DND-41 (cell line): ENCODE measurements at regions not wholly inside any gene's neighbourhood (a gene's known extent, or its start where the extent isn't known, plus 50 kb on each side); places are given as distances from the start of the nearest gene placed in this dataset.

Experiments used
- EZH2 ChIP-seq: IDR thresholded peaks from 3 replicates; pipeline ENCODE4 v1.6.1; 2012; ENCODE audit warnings: borderline replicate concordance, low read depth, mild to moderate bottlenecking, moderate library complexity, low read length, inconsistent platforms; ENCODE audit not compliant: severe bottlenecking
- TF ChIP-seq, protein P1 (sequence below): IDR thresholded peaks from 2 replicates; pipeline ENCODE4 v1.5.1; 2012; ENCODE audit warnings: borderline replicate concordance, low read length, moderate library complexity, mild to moderate bottlenecking; ENCODE audit not compliant: poor library complexity, severe bottlenecking; ENCODE audit errors: extremely low read depth

GRCh38 chr3:124635169-124635539 is 95.1 kb upstream of the UMPS start:
- TF ChIP-seq, protein P1, sequence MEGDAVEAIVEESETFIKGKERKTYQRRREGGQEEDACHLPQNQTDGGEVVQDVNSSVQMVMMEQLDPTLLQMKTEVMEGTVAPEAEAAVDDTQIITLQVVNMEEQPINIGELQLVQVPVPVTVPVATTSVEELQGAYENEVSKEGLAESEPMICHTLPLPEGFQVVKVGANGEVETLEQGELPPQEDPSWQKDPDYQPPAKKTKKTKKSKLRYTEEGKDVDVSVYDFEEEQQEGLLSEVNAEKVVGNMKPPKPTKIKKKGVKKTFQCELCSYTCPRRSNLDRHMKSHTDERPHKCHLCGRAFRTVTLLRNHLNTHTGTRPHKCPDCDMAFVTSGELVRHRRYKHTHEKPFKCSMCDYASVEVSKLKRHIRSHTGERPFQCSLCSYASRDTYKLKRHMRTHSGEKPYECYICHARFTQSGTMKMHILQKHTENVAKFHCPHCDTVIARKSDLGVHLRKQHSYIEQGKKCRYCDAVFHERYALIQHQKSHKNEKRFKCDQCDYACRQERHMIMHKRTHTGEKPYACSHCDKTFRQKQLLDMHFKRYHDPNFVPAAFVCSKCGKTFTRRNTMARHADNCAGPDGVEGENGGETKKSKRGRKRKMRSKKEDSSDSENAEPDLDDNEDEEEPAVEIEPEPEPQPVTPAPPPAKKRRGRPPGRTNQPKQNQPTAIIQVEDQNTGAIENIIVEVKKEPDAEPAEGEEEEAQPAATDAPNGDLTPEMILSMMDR = no peak
- TF ChIP-seq EZH2 = no peak
